ENCODE measurements at regions not wholly inside any gene's neighbourhood (a gene's known extent, or its start where the extent isn't known, plus 50 kb on each side); places are given as distances from the start of the nearest gene placed in this dataset.

DNA sequence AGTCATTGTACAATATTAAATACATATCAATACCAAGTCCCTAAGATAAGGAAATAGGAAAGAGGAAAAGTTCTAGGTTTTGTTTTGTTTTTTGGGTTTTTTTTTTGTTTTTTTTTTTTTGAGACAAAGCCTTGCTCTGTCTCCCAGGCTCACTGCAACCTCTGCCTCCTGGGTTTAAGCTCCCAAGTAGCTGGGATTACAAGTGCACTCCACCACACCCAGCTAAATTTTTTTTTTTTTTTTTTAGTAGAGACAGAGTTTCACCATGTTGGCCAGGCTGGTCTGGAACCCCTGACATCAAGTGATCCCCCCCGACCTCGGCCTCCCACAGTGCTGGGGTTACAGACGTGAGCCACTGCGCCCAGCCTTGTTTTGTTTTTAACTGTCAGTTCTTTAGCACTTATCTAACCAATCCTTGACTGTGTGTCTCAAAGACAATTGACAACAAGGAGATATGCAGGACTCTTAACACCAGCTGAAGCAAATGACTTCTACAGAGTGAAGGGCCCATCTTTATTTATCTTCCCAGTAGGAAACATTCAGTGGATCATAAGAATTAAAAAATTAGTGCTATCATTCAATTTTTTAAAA lies 100.0 kb upstream of the RAP2B start:
- TF ChIP-seq, protein P1, sequence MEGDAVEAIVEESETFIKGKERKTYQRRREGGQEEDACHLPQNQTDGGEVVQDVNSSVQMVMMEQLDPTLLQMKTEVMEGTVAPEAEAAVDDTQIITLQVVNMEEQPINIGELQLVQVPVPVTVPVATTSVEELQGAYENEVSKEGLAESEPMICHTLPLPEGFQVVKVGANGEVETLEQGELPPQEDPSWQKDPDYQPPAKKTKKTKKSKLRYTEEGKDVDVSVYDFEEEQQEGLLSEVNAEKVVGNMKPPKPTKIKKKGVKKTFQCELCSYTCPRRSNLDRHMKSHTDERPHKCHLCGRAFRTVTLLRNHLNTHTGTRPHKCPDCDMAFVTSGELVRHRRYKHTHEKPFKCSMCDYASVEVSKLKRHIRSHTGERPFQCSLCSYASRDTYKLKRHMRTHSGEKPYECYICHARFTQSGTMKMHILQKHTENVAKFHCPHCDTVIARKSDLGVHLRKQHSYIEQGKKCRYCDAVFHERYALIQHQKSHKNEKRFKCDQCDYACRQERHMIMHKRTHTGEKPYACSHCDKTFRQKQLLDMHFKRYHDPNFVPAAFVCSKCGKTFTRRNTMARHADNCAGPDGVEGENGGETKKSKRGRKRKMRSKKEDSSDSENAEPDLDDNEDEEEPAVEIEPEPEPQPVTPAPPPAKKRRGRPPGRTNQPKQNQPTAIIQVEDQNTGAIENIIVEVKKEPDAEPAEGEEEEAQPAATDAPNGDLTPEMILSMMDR (IDR thresholded peaks at IDR 0.05; ENCODE audit: insufficient read depth, low read depth, low read length, missing control alignments) = no peak
- DNase-seq (ENCODE audit: low read depth) = no peak
- H3K4me3 ChIP-seq (ENCODE audit: low read depth, low read length) = no peak overlapping the region

DNA sequence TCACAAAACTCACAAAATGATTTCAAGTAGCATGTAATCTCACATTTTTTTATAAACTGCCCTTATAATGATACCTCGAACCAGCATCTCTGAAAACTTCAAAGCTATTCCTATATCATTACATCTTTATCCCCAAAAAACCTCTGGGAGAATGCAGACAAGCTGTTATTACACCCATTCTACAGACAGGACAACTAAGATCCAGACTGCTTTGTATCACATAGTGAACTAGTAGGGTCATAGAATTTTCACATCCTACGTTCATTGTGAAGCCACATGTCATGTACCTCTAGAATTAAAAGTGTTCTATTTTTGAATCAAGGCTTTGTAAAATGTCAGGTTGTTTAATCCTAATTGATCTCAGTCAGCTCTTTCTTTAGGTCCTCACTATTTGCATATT lies 98.7 kb upstream of the RAP2B start:
- TF ChIP-seq, protein P1 (IDR thresholded peaks at IDR 0.05; ENCODE audit: insufficient read depth, low read depth, low read length, missing control alignments) = no peak
- no peak overlapping the region for H3K4me3 ChIP-seq (ENCODE audit: low read depth, low read length)
- DNase-seq (ENCODE audit: low read depth) = no peak

DNA sequence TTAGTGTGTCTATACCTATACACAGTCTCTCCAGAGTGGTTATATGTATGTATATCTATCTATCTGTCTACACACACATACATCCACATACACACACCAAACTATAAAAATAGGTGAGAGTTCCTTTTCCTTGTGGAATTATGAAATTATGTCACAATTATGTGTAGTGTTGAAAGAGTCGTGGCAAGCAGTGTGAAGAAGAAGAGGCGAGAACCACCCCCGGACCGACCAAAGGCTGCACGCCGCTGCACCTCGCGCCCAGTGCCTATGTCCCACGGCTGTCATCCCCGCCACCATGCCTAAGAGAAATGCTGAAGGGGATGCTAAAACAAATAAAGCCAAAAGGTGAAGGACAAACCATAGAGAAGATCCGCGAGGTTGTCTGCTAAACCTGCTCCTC lies 95.0 kb upstream of the RAP2B start:
- no peak overlapping the region for H3K4me3 ChIP-seq (ENCODE audit: low read depth, low read length)
- DNase-seq (ENCODE audit: low read depth) = no peak
- TF ChIP-seq, protein P1 (IDR thresholded peaks at IDR 0.05; ENCODE audit: insufficient read depth, low read depth, low read length, missing control alignments) = no peak

DNA sequence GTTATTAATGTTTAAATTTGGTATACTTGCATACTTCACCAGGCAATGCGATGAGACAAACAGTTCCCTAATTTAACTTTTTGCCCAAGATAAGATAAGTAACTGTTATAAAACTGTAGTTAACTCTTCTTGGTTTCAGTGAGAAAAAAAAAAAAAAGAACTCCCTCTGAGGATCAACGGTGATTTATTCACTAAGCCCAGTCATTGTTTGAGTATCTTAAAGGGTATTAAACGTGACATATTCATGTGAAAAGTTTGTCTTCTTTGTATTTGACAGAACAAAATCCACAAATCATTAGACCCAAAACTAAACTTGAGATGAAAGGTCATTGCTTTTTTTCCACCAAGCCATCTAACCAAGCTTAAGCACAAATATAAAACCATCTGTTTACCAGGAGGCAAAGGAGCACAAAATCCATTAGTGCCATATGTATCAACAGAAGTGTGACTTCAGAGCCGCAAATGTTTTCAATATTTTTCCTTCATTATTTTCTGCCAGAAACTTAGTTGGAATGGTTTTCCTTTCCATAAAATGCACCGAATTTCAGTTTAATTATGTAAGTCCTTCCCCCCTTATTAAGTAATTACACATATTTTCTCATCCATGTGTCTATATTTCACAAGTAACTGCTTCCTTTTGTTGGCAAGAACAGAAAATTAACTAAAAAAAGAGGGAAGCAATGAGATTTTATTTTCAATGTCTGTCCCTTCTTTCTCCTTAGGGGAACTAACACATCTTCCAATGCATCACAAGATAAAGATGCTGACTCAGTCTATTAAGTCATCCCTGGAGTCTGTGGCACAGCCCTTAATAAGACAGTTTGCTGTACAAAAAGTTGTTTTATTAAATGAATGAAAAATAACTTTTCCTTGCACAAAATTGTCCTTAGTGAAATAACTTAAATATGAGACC lies 92.2 kb upstream of the RAP2B start:
- DNase-seq (ENCODE audit: low read depth) = no peak
- TF ChIP-seq, protein P1 (IDR thresholded peaks at IDR 0.05; ENCODE audit: insufficient read depth, low read depth, low read length, missing control alignments) = no peak
- H3K4me3 ChIP-seq (ENCODE audit: low read depth, low read length) = no peak overlapping the region

DNA sequence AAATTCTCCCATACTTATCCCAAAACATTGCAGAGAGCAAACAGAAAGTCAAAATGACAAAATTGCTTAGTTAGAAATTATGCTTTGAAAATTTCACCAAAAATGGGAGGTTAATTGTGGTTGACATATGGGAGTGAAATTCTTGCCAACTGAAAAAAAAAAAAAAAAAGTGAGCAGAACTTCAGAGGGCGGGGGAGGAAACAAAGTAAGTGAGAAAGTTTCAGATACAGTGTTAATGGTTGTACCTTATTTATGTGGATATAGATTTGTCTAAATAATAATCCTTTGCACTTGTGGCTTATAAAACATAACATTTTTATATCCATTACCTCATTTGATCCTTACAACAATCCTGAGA lies 91.5 kb upstream of the RAP2B start:
- DNase-seq (ENCODE audit: low read depth) = no peak
- TF ChIP-seq, protein P1 (IDR thresholded peaks at IDR 0.05; ENCODE audit: insufficient read depth, low read depth, low read length, missing control alignments) = no peak
- no peak overlapping the region for H3K4me3 ChIP-seq (ENCODE audit: low read depth, low read length)

DNA sequence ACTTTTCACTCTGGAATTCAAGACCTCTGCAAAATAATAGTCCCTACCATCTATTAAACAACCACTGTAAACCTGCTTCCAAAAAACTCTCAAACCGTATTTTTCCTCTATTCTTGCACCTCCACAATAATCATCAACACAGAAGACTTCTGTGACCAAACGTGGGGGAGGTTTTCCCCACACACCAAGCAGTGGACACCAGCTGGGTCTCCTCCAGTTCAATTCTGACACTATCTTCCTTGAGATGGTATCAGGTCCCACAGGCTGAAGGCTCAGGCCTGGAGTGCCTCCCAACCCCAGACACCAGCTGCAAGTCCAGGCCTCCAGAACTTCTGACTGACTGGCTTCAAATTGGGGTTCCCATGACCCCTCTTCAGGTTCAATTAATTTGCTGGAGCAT lies 89.6 kb upstream of the RAP2B start:
- TF ChIP-seq, protein P1 (IDR thresholded peaks at IDR 0.05; ENCODE audit: insufficient read depth, low read depth, low read length, missing control alignments) = no peak
- no peak for DNase-seq (ENCODE audit: low read depth)

More for the DNA sequence above, 89.6 kb upstream of the RAP2B start:
- no peak overlapping the region for H3K4me3 ChIP-seq (ENCODE audit: low read depth, low read length)
